Activated T-cell treated with anti-CD3 and anti-CD28 coated beads for 48 hours (primary cell): ENCODE measurements at regions not wholly inside any gene's neighbourhood (a gene's known extent, or its start where the extent isn't known, plus 50 kb on each side); places are given as distances from the start of the nearest gene placed in this dataset.

Experiments used
- DNase-seq: peaks from one replicate; pipeline ENCODE4 v3.0.0-alpha.2; 2020; ENCODE audit warnings: low read depth

GRCh38 chr10:21261842-21262294, 263.6 kb downstream of the SKIDA1 start:
- no peak for DNase-seq

- no peak for DNase-seq
Observed at GRCh38 chr10:21260506-21261149, 264.9 kb downstream of the SKIDA1 start.

DNA sequence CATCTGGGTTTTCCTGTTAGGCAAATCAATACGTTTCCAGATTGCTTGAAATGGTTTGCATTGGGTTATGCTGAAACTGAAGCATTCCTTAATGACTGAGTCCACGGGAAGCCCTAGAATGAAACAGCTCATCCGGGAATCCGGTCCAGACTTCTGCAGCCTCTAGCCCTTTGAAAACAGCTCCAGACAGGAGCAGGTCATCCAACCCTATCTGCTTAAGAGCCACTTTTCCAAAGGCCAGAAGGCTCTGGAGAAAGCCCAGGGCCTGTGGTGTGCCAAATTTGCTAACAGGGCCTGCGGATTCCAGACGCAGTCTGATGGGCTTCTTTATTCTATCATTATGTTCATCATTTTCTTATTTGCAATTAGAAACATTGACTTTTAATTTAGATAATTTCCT, 265.4 kb downstream of the SKIDA1 start:
- DNase-seq, result no peak

- no peak for DNase-seq
Observed at GRCh38 chr10:21257919-21258318, 267.6 kb downstream of the SKIDA1 start.

DNA sequence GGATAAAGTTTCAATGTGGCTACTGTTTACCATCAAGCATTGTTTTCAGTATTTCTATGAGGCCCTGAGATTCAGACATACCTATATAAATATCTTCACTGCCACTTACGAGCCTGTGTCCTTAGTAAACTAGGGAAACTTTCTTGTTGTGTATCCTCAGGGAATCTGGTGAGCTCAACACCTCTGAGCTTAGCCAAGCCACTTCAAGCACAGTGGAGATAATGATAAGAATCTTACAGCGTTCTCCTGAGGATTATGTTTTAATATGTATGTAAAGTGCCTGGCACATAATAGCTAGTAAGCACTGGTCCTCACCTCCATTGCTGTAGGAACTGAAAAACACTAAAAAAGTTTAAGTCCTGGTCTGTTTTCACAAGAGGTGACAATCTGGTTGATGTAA, 268.3 kb downstream of the SKIDA1 start:
- DNase-seq, result no peak

- DNase-seq, result no peak
Observed at GRCh38 chr10:21249435-21249834, 276.0 kb downstream of the SKIDA1 start.

GRCh38 chr10:21247592-21247991, 277.9 kb downstream of the SKIDA1 start:
- no peak for DNase-seq

- DNase-seq, result no peak
Observed at GRCh38 chr10:21246178-21246577, 279.3 kb downstream of the SKIDA1 start.

DNA sequence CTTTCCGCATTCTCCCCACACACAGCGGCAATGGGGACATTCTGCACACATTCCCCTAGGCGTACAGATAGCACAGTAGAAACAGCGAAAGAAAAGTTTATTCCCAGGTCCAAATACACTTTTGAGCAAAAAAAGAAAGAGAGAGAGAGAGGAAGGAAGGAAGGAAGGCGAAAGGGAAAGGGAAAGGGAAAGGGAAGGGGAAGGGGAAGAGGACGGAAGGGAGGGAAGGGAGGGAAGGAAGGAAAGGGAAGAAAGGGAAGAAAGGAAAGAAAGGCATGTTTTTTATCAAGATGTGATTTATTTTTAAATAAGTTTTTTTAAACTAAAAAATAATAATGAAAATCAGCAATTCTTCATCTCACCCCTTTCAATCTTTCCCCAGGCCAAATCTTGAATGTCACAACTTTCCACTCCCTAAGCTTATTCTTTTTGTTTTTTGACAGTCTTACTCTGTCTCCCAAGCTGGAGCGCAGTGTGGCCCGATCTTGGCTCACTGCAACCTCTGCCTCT, 281.7 kb downstream of the SKIDA1 start:
- DNase-seq, result no peak

- DNase-seq, result no peak
Observed at GRCh38 chr10:21242915-21243314, 282.6 kb downstream of the SKIDA1 start.

DNA sequence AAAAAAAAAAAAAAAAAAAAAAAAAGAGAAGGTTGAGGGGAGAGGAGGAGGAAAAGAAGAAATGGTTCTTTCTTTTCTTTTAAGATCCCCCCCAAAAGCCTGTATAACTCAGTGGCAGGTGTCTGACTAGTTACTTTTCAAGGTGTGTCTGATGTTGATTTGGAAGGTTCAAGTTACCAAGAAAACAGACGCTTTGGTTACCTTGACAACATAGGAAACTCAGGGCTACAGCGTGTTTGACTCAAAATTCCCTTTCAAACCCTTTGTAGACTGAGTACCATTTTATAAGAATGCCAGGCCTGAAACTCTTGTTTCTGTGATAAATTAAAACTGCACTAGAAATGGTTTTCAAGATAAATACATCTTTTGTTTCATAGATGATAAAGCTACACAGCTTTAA, 286.8 kb downstream of the SKIDA1 start:
- DNase-seq, result no peak

DNA sequence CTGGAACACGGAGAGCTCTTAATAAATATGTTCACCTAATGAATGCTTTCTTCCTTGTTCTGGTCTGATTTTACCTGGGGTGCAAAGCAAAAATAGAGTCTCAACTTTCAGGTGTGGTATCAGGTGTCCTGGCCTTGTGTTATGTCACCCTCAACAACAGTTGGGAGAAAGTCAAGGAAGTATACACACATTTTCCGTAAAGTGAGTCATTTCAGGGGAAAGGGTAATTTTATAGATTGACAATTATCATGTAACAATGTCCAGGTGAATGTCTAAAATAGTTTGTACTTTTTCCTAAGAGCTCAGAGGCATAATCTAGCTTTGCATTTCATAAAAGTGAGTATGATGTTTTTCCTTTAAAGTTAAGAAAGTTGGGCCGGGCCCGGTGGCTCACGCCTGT, 287.4 kb downstream of the SKIDA1 start:
- no peak for DNase-seq

DNA sequence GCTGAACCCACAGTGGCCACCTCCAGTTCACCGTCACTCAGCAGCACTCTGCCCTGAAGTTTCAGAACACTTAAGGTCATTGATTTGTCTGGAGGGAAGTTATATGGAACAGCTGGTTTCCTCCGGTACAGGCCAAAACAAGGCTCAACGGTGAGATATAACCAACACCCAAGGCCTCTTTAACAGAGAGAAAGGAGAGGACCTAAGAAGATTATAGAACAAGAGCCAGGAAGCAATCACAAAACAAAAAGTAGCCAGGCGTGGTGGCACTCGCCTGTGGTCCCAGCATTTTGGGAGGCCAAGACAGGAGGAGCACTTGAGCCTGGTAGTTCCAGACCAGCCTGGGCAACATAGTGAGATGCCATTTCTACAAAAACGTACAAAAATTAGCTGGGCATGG, 290.7 kb downstream of the SKIDA1 start:
- DNase-seq, result no peak

GRCh38 chr10:21230219-21230618, 295.3 kb downstream of the SKIDA1 start:
- no peak for DNase-seq

DNA sequence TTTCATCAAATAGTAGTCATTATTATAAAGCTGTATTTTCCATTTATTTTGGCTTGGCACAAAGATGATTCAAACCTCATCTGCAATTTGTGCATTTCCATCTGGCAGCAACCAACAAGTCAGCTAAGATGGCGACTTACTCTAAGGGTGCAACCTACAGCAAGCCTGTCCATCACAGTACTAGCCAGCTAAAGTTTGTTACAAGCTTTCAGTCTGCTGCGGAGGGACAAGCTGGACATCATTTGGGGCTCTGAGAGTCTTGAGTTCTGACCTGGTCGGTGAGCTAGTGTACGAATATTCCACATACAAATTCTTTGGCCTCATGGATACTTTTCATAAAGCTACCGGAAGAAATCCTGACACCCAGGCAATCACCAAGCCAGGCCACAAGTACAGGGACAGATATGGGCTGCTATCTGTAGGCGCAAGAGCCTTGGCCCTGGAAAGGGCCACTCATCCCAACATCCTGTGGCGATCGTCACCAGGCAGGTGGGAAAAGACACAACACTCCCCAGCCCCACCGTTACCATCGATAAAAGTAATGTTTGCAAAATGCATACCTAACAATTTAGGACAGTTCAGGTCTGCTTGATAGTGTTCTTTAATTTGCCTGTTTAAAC, 307.6 kb downstream of the SKIDA1 start:
- no peak for DNase-seq

GRCh38 chr10:21217107-21217506, 308.4 kb downstream of the SKIDA1 start:
- DNase-seq, result no peak

DNA sequence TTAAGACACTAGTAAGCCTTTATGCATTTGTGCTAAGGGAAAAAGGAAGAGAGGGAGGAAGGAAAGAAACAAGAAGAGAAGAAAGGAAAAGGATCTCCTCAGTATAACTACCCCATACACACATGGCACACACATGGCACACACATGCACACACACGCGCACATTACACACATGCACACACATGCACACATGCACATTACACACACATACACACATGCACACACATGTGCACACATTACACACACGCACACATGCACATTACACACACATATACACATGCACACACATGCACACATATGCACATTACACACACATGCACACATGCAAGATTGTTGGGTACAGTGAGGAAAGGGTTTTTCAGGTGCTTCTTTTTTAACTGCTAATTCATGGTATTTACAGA, 311.2 kb downstream of the SKIDA1 start:
- DNase-seq, result no peak

- DNase-seq, result no peak
Observed at GRCh38 chr10:21213381-21213780, 312.1 kb downstream of the SKIDA1 start.

GRCh38 chr10:21212912-21213311, 312.6 kb downstream of the SKIDA1 start:
- no peak for DNase-seq

GRCh38 chr10:21212348-21212747, 313.1 kb downstream of the SKIDA1 start:
- DNase-seq, result no peak

DNA sequence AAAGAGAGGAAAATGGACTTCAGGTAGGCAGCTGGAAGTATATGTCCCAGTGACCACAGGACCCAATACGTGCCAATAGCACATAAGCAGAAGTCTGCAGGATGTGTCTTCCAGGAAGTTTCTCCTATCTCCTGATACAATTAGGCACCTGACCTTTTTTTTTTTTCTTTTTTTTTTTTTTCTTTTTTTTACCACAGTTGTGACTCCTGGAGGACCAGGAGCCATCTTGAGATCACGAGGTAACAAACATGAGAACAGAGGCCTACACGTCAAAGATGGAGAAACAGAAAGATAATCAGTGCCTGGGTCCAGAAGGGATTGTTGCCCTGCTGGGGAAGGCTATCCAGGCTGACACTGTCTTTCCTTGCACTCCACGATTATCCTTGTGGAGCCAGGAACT, 312.4 kb upstream of the NEBL start:
- no peak for DNase-seq

GRCh38 chr10:21208666-21209316, 311.7 kb upstream of the NEBL start:
- no peak for DNase-seq
